ENCODE measurements at regions not wholly inside any gene's neighbourhood (a gene's known extent, or its start where the extent isn't known, plus 50 kb on each side); places are given as distances from the start of the nearest gene placed in this dataset.

- no peak for TF ChIP-seq CTCF (conservative IDR thresholded peaks at IDR 0.05; ENCODE audit: low read depth, low read length)
- DNase-seq (ENCODE audit: low read depth), result no peak
- no peak overlapping the region for H3K4me3 ChIP-seq (ENCODE audit: low read depth, low read length)
Observed at GRCh38 chr3:118828351-118828750, 206.3 kb downstream of the IGSF11 start.

GRCh38 chr3:118833075-118833474, 201.6 kb downstream of the IGSF11 start:
- TF ChIP-seq CTCF (conservative IDR thresholded peaks at IDR 0.05; ENCODE audit: low read depth, low read length), result no peak
- no peak for DNase-seq (ENCODE audit: low read depth)
- no peak overlapping the region for H3K4me3 ChIP-seq (ENCODE audit: low read depth, low read length)

GRCh38 chr3:118838871-118839270, 195.8 kb downstream of the IGSF11 start:
- H3K4me3 ChIP-seq (ENCODE audit: low read depth, low read length), result no peak overlapping the region
- no peak for DNase-seq (ENCODE audit: low read depth)
- TF ChIP-seq CTCF (conservative IDR thresholded peaks at IDR 0.05; ENCODE audit: low read depth, low read length), result no peak

- no peak for DNase-seq (ENCODE audit: low read depth)
Observed at GRCh38 chr3:118842147-118842863, 192.3 kb downstream of the IGSF11 start.

GRCh38 chr3:118846176-118846575, 188.5 kb downstream of the IGSF11 start:
- TF ChIP-seq CTCF (conservative IDR thresholded peaks at IDR 0.05; ENCODE audit: low read depth, low read length), result no peak
- H3K4me3 ChIP-seq (ENCODE audit: low read depth, low read length), result no peak overlapping the region
- DNase-seq (ENCODE audit: low read depth), result no peak

More at GRCh38 chr3:118842147-118842863, 192.3 kb downstream of the IGSF11 start:
- H3K4me3 ChIP-seq (ENCODE audit: low read depth, low read length), result no peak overlapping the region
- TF ChIP-seq CTCF (conservative IDR thresholded peaks at IDR 0.05; ENCODE audit: low read depth, low read length), result no peak

All from epithelial cell of proximal tubule (primary cell).